GM23338 (cell line): ENCODE measurements at regions not wholly inside any gene's neighbourhood (a gene's known extent, or its start where the extent isn't known, plus 50 kb on each side); places are given as distances from the start of the nearest gene placed in this dataset.

Source experiments
- ATAC-seq: fragments of 200-7000 bp; cut with Tn5 transposase; 3 replicates; pipeline ENCODE4 v1.9.1; 2020
- DNase-seq: peaks from one replicate; pipeline ENCODE4 v3.0.0-alpha.2; 2015; ENCODE audit warnings: low spot score
- H2AFZ ChIP-seq: fragments of 200-600 bp; sonication (generic); 2 replicates; pipeline ENCODE4 v1.8.0; 2016; ENCODE audit warnings: antibody characterized with exemption, mild to moderate bottlenecking, moderate library complexity
- H3F3A ChIP-seq: fragments of 200-600 bp; sonication (generic); replicated peaks from 2 replicates; pipeline ENCODE4 v1.8.0; 2017; ENCODE audit warnings: antibody characterized with exemption, mixed run types, low read depth
- H3K27ac ChIP-seq: fragments of 200-600 bp; sonication (generic); 2 replicates; pipeline ENCODE4 v1.6.1; 2016; ENCODE audit warnings: low read depth
- H3K27me3 ChIP-seq: fragments of 200-600 bp; sonication (generic); 2 replicates; pipeline ENCODE4 v1.8.0; 2016; ENCODE audit warnings: mild to moderate bottlenecking, mixed run types, moderate library complexity; ENCODE audit not compliant: insufficient read depth
- H3K36me3 ChIP-seq: fragments of 200-600 bp; sonication (generic); 2 replicates; pipeline ENCODE4 v1.8.0; 2016; ENCODE audit warnings: mild to moderate bottlenecking; ENCODE audit not compliant: insufficient read depth
- H3K4me1 ChIP-seq: fragments of 200-600 bp; sonication (generic); 2 replicates; pipeline ENCODE4 v1.8.0; 2016; ENCODE audit warnings: mild to moderate bottlenecking, moderate library complexity; ENCODE audit not compliant: insufficient read depth
- H3K4me2 ChIP-seq: fragments of 200-600 bp; sonication (generic); 2 replicates; pipeline ENCODE4 v1.7.1; 2017; ENCODE audit warnings: mixed run types
- H3K4me3 ChIP-seq: fragments of 200-600 bp; sonication (generic); 2 replicates; pipeline ENCODE4 v1.6.1; 2016; ENCODE audit warnings: mixed run types
- H3K79me2 ChIP-seq: fragments of 200-600 bp; sonication (generic); replicated peaks from 2 replicates; pipeline ENCODE4 v1.8.0; 2017; ENCODE audit warnings: mild to moderate bottlenecking; ENCODE audit not compliant: insufficient read depth
- H3K9me2 ChIP-seq: fragments of 200-600 bp; sonication (generic); 2 replicates; pipeline ENCODE4 v1.8.0; 2017; ENCODE audit not compliant: insufficient read depth
- H4K20me1 ChIP-seq: fragments of 200-600 bp; sonication (generic); replicated peaks from 2 replicates; pipeline ENCODE4 v1.8.0; 2017; ENCODE audit warnings: mild to moderate bottlenecking; ENCODE audit not compliant: insufficient read depth
- H3K27ac Mint-ChIP-seq: 2 replicates; pipeline ENCODE4 v1.8.0; 2020; ENCODE audit warnings: inconsistent platforms, mild to moderate bottlenecking, moderate library complexity, mixed read lengths
- H3K27me3 Mint-ChIP-seq: 3 replicates; pipeline ENCODE4 v1.8.0; 2022; ENCODE audit warnings: low read depth, mild to moderate bottlenecking, moderate library complexity, mixed read lengths, inconsistent platforms; ENCODE audit not compliant: insufficient read depth, poor library complexity
- H3K36me3 Mint-ChIP-seq: 3 replicates; pipeline ENCODE4 v1.8.0; 2021; ENCODE audit warnings: low read depth, mild to moderate bottlenecking, inconsistent platforms, moderate library complexity, mixed read lengths
- H3K4me1 Mint-ChIP-seq: 3 replicates; pipeline ENCODE4 v1.8.0; 2020; ENCODE audit warnings: mild to moderate bottlenecking, inconsistent platforms, mixed read lengths
- H3K4me3 Mint-ChIP-seq: 3 replicates; pipeline ENCODE4 v1.8.0; 2021; ENCODE audit warnings: moderate library complexity, mild to moderate bottlenecking, inconsistent platforms, mixed read lengths
- H3K9me3 Mint-ChIP-seq: 3 replicates; pipeline ENCODE4 v1.8.0; 2020; ENCODE audit warnings: moderate library complexity, mild to moderate bottlenecking, inconsistent platforms, mixed read lengths
- CREB1 ChIP-seq: fragments of 250-450 bp; sonication (Bioruptor Pico); IDR thresholded peaks from 2 replicates; pipeline ENCODE4 v1.5.0; 2020; ENCODE audit warnings: low read depth, mild to moderate bottlenecking, moderate library complexity
- CTCF ChIP-seq, 2 experiments: fragments of 200-600 bp in 1 of 2; sonication (generic) in 1 of 2; conservative IDR thresholded peaks; 2 replicates each; pipeline versions ENCODE4 v1.5.1 to v1.6.1; 2016 to 2017; ENCODE audit warnings: antibody characterized with exemption in 2 of 2, low read depth in 2 of 2, mild to moderate bottlenecking in 2 of 2, moderate library complexity in 1 of 2
- ETS1 ChIP-seq: IDR thresholded peaks from 2 replicates; pipeline ENCODE4 v1.6.1; 2016; ENCODE audit warnings: antibody characterized with exemption
- EZH2 ChIP-seq: fragments of 200-600 bp; sonication (generic); IDR thresholded peaks from one replicate; pipeline ENCODE4 v1.8.0; 2017; ENCODE audit warnings: antibody characterized with exemption, mild to moderate bottlenecking, low read depth; ENCODE audit not compliant: unreplicated experiment
- EZH2phosphoT487 ChIP-seq: fragments of 200-600 bp; sonication (generic); IDR thresholded peaks from one replicate; pipeline ENCODE4 v1.8.1; 2018; ENCODE audit warnings: antibody characterized with exemption; ENCODE audit not compliant: unreplicated experiment
- JUNB ChIP-seq: IDR thresholded peaks from one replicate; pipeline ENCODE4 v1.6.1; 2016; ENCODE audit warnings: antibody characterized with exemption; ENCODE audit not compliant: unreplicated experiment
- NANOG ChIP-seq: IDR thresholded peaks from 2 replicates; pipeline ENCODE4 v1.6.1; 2016; ENCODE audit warnings: antibody characterized with exemption, borderline replicate concordance
- POLR2AphosphoS5 ChIP-seq: IDR thresholded peaks from 2 replicates; pipeline ENCODE4 v1.6.1; 2016; ENCODE audit warnings: antibody characterized with exemption, low read depth
- REST ChIP-seq: IDR thresholded peaks from one replicate; pipeline ENCODE4 v1.6.1; 2018; ENCODE audit warnings: antibody characterized with exemption; ENCODE audit not compliant: unreplicated experiment
- STAT1 ChIP-seq: IDR thresholded peaks from one replicate; pipeline ENCODE4 v1.6.1; 2016; ENCODE audit warnings: antibody characterized with exemption; ENCODE audit not compliant: unreplicated experiment
- ZNF114 ChIP-seq: fragments of 250-450 bp; sonication (Bioruptor Pico); IDR thresholded peaks from 2 replicates; pipeline ENCODE4 v1.5.0; 2020; ENCODE audit warnings: mild to moderate bottlenecking, moderate library complexity
- ZNF331 ChIP-seq: fragments of 250-450 bp; sonication (Bioruptor Pico); IDR thresholded peaks from 2 replicates; pipeline ENCODE4 v1.5.0; 2020; ENCODE audit warnings: low read depth, mild to moderate bottlenecking, moderate library complexity
- ZNF462 ChIP-seq: fragments of 250-450 bp; sonication (Bioruptor Pico); IDR thresholded peaks from 2 replicates; pipeline ENCODE4 v1.5.0; 2020; ENCODE audit warnings: mild to moderate bottlenecking, moderate library complexity

- ATAC-seq (no peak), DNase-seq (no peak)
- Mint-ChIP-seq H3K36me3 (no peaks in the 10 kb centered on the region), H3K9me3 (no peaks in the 10 kb centered on the region; the same call in 2 of the 3 replicates), H3K4me3 (no peak overlapping the region), H3K27ac (no peak overlapping the region), H3K27me3 (no peaks in the 10 kb centered on the region), H3K4me1 (no peaks in the 10 kb centered on the region)
- H3K4me3 ChIP-seq: no peak overlapping the region
- H3K79me2 ChIP-seq: no peaks in the 10 kb centered on the region
- TF ChIP-seq POLR2AphosphoS5 (no peak), EZH2 (no peak), ZNF462 (CRISPR knock-in tag) (no peak), REST (no peak), ETS1 (no peak), JUNB (no peak), STAT1 (no peak), CREB1 (CRISPR knock-in tag) (no peak), EZH2phosphoT487 (no peak), ZNF331 (CRISPR knock-in tag) (no peak), NANOG (no peak), CTCF (conservative IDR thresholded peaks at IDR 0.05; ENCODE audit: low read depth in 2 of 2) (no peak), ZNF114 (no peak)
- no peaks in the 10 kb centered on the region for H3K4me1 ChIP-seq
- H3K27ac ChIP-seq: no peak overlapping the region
- H3K36me3 ChIP-seq: no peaks in the 10 kb centered on the region
- no peaks in the 10 kb centered on the region for H4K20me1 ChIP-seq
- no peaks in the 10 kb centered on the region for H3K27me3 ChIP-seq
- H2AFZ ChIP-seq: no peak overlapping the region
- H3F3A ChIP-seq: no peaks in the 10 kb centered on the region
- no peak overlapping the region for H3K4me2 ChIP-seq
- no peaks in the 10 kb centered on the region for H3K9me2 ChIP-seq
Observed at GRCh38 chr14:38336298-38336697, 80.4 kb upstream of the CLEC14A start.
